Nephron progenitor cell (in vitro differentiated cells): ENCODE measurements at regions not wholly inside any gene's neighbourhood (a gene's known extent, or its start where the extent isn't known, plus 50 kb on each side); places are given as distances from the start of the nearest gene placed in this dataset.

Source experiments
- DNase-seq: peaks from one replicate; pipeline ENCODE4 v3.0.0; 2021
- H3K27ac Mint-ChIP-seq: 2 replicates; pipeline ENCODE4 v1.8.0; 2021; ENCODE audit warnings: mild to moderate bottlenecking, moderate library complexity, mixed read lengths
- H3K27me3 Mint-ChIP-seq: 2 replicates; pipeline ENCODE4 v1.8.0; 2021; ENCODE audit warnings: mild to moderate bottlenecking, low read depth, mixed read lengths; ENCODE audit not compliant: poor library complexity
- H3K36me3 Mint-ChIP-seq: 2 replicates; pipeline ENCODE4 v1.8.0; 2021; ENCODE audit warnings: low read depth, mixed read lengths
- H3K4me1 Mint-ChIP-seq: 2 replicates; pipeline ENCODE4 v1.8.0; 2021; ENCODE audit warnings: mixed read lengths
- H3K4me3 Mint-ChIP-seq: 2 replicates; pipeline ENCODE4 v1.8.0; 2021; ENCODE audit warnings: mild to moderate bottlenecking, moderate library complexity, mixed read lengths
- H3K9me3 Mint-ChIP-seq: 2 replicates; pipeline ENCODE4 v1.8.0; 2021; ENCODE audit warnings: mild to moderate bottlenecking, moderate library complexity, mixed read lengths
- CTCF ChIP-seq: fragments of 200-600 bp; sonication (generic); IDR thresholded peaks from 2 replicates; pipeline ENCODE4 v1.5.0; 2021; ENCODE audit warnings: antibody characterized with exemption

DNA sequence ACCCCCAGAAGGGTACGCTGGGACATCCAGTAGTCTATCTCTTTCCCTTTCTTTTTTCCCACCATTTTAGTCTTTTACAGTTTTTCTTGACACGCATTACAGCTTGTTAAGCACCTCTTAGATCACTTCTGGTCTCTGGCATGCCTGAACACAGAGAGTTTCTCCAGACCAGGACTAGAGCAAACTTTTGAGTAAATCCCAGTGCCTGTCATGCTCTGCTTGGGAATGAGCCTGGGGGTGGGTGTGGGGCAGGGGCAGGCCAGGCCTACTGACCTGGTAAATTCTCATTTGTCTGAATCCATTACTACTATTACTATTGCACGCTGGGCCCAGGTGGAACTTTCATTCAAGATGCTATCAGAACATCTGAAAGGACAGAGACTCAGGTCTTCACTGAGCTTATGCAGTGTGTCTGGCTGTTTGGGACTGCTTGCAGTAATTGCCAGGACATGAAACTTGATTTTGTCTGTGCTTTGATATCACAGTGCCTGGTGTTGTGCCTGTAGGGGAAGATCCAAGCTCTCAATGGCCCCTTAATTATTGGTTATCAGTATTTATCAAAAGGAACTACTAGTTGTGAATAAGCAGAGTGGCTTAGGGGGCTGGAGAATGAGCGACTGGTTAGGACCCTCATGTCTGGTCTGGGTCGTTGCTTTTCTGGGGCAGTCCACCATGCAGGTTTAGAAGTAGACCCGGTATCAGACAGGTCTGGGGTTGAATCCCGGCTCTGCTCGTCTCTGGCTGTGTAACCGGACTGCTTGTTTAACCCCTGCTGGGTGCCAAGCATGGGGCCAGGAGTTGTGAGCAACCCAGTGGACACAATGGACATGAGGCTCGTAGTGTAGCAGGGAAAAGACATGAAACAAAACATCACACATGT lies 196.1 kb upstream of the TLE3 start:
- no peak for DNase-seq
- peaks cover 12% of the 10 kb centered on the region for H3K4me1 Mint-ChIP-seq
- H3K27me3 Mint-ChIP-seq: peaks cover 32% of the 10 kb centered on the region
- H3K27ac Mint-ChIP-seq: no peak overlapping the region
- H3K9me3 Mint-ChIP-seq: no peaks in the 10 kb centered on the region
- no peaks in the 10 kb centered on the region for H3K36me3 Mint-ChIP-seq
- no peak overlapping the region for H3K4me3 Mint-ChIP-seq
- TF ChIP-seq CTCF: no peak

DNA sequence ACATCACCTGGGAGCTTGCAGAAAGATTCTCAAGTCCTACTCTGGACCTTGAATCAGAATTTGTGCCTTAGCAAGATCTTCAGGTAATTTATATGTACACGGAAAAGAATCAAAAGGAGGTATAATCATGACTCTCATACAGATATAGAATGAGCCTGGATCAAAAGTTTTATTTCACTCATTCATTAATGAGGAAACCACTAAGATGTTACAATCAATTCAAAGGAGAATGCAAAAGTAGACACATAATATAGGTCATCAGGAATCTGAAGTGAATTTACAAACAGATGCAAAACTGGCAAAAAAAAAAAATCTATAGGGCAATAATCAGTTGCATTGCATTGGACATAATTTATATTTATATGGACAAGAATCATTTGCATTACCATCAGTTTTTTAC lies 195.4 kb upstream of the TLE3 start:
- Mint-ChIP-seq H3K9me3 (no peaks in the 10 kb centered on the region), H3K4me1 (peaks cover 12% of the 10 kb centered on the region), H3K27ac (no peak overlapping the region), H3K4me3 (no peak overlapping the region), H3K36me3 (no peaks in the 10 kb centered on the region), H3K27me3 (peaks cover 29% of the 10 kb centered on the region)
- DNase-seq: no peak
- TF ChIP-seq CTCF: no peak

GRCh38 chr15:70292076-70292760 lies 194.5 kb upstream of the TLE3 start:
- Mint-ChIP-seq H3K27me3 (peaks cover 28% of the 10 kb centered on the region), H3K9me3 (no peaks in the 10 kb centered on the region), H3K36me3 (no peaks in the 10 kb centered on the region), H3K4me1 (peaks cover 12% of the 10 kb centered on the region), H3K27ac (no peak overlapping the region), H3K4me3 (no peak overlapping the region)
- no peak for TF ChIP-seq CTCF
- DNase-seq: no peak

GRCh38 chr15:70291305-70292075 lies 193.8 kb upstream of the TLE3 start:
- no peak for DNase-seq
- H3K9me3 Mint-ChIP-seq: no peaks in the 10 kb centered on the region
- no peak overlapping the region for H3K4me3 Mint-ChIP-seq
- H3K4me1 Mint-ChIP-seq: peaks cover 13% of the 10 kb centered on the region
- H3K27ac Mint-ChIP-seq: no peak overlapping the region
- no peaks in the 10 kb centered on the region for H3K36me3 Mint-ChIP-seq
- no peak for TF ChIP-seq CTCF
- H3K27me3 Mint-ChIP-seq: peaks cover 25% of the 10 kb centered on the region

DNA sequence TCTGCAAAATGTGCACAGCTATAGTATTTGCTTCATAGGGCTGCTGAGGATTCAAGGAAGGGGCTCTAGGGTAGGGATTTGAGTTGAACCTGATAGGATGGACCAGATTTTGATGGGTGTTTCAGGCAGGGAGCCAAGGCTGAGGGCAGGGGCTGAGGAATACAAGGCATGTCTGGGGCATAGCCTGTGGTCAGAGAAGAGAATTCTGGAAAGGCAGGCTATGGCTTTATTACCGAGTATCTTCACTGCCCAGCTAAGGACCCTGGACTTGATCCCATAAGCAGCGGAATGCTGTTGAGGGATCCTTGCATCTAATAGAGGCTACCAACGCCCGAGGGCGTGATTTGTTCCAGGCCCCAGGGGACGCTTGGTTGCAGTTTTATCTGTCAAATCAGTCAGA lies 193.0 kb upstream of the TLE3 start:
- no peak for DNase-seq
- H3K4me3 Mint-ChIP-seq: no peak overlapping the region
- peaks cover 27% of the 10 kb centered on the region for H3K27me3 Mint-ChIP-seq
- no peak for TF ChIP-seq CTCF
- no peaks in the 10 kb centered on the region for H3K36me3 Mint-ChIP-seq
- H3K9me3 Mint-ChIP-seq: no peaks in the 10 kb centered on the region
- no peak overlapping the region for H3K27ac Mint-ChIP-seq
- peaks cover 16% of the 10 kb centered on the region for H3K4me1 Mint-ChIP-seq
